Peyer's patch (tissue), 4 donors: ENCODE measurements at regions not wholly inside any gene's neighbourhood (a gene's known extent, or its start where the extent isn't known, plus 50 kb on each side); places are given as distances from the start of the nearest gene placed in this dataset.

Experiments
- CTCF ChIP-seq, 6 experiments: fragments of 450-650 bp in 4 of 6; fragments of 200-600 bp in 2 of 6; sonication (generic) in 1 of 6; IDR thresholded peaks; one replicate each; pipeline ENCODE4 v1.5.1; 2017 to 2019; ENCODE audit warnings: antibody characterized with exemption in 6 of 6, mild to moderate bottlenecking in 3 of 6, moderate library complexity in 1 of 6
- POLR2A ChIP-seq, 2 donors: fragments of 450-650 bp; IDR thresholded peaks; one replicate each; pipeline ENCODE4 v1.5.1; 2017; ENCODE audit warnings: antibody characterized with exemption in 2 of 2, mild to moderate bottlenecking in 2 of 2, moderate library complexity in 2 of 2

GRCh38 chr3:159748425-159748824 lies 240.2 kb upstream of the IL12A start:
- TF ChIP-seq CTCF (IDR thresholded peaks at IDR 0.05) = no peak
- TF ChIP-seq POLR2A (IDR thresholded peaks at IDR 0.05) = no peak
